A549 (cell line): ENCODE measurements at regions not wholly inside any gene's neighbourhood (a gene's known extent, or its start where the extent isn't known, plus 50 kb on each side); places are given as distances from the start of the nearest gene placed in this dataset.

Source experiments
- ATAC-seq, 2 experiments: fragments of 200-7000 bp in 1 of 2; fragments of >200 bp in 1 of 2; cut with Nextera tagmentation in 1 of 2; cut with Tn5 transposase in 1 of 2; 3 replicates each; pipeline versions ENCODE4 v1.8.0 to v1.9.1; 2018 to 2020; ENCODE audit warnings: mild to moderate bottlenecking in 1 of 2, moderate library complexity in 1 of 2
- CTCF ChIA-PET: fragments of 300-600 bp; sonication (Branson Sonifier 250); formaldehyde crosslinking; extraction: SDS; loops from one replicate; lab custom pipeline; 2021; ENCODE audit warnings: antibody characterized with exemption, inconsistent platforms; lab: Yijun Ruan, JAX
- POLR2A ChIA-PET: fragments of 350-600 bp; formaldehyde crosslinking; extraction: SDS; loops from one replicate; lab custom pipeline; 2021; ENCODE audit warnings: antibody characterized with exemption, inconsistent platforms; lab: Yijun Ruan, JAX
- DNase-seq, 2 experiments: peaks; one replicate each; pipeline versions ENCODE4 v3.0.0 to v3.0.0-alpha.2; 2011 to 2016; ENCODE audit warnings: low read depth in 1 of 2, low spot score in 1 of 2
- FAIRE-seq: peaks from 2 replicates; lab custom pipeline; 2011; peaks lifted over from hg19 to GRCh38; lab: Jason Lieb, UNC
- H3K27ac ChIP-seq, 2 experiments: fragments of >200 bp; sonication (Bioruptor Twin); formaldehyde crosslinking; 3 replicates each; pipeline ENCODE4 v1.5.1; 2016 to 2017
- H3K4me1 ChIP-seq: fragments of >200 bp; sonication (Bioruptor Twin); formaldehyde crosslinking; 3 replicates; pipeline ENCODE4 v1.6.1; 2016
- H3K4me2 ChIP-seq: fragments of >200 bp; sonication (Bioruptor Twin); formaldehyde crosslinking; 3 replicates; pipeline ENCODE4 v1.6.1; 2016
- H3K4me3 ChIP-seq: fragments of >200 bp; sonication (Bioruptor Twin); formaldehyde crosslinking; 3 replicates; pipeline ENCODE4 v1.5.1; 2016
- H3K9me3 ChIP-seq: fragments of >200 bp; sonication (Bioruptor Twin); formaldehyde crosslinking; 3 replicates; pipeline ENCODE4 v1.6.1; 2016
- CBX2 ChIP-seq: fragments of 200-600 bp; sonication (generic); IDR thresholded peaks from 2 replicates; pipeline ENCODE4 v1.6.1; 2016; ENCODE audit warnings: low read depth, mild to moderate bottlenecking, borderline replicate concordance
- CBX8 ChIP-seq: fragments of 200-600 bp; sonication (generic); IDR thresholded peaks from 2 replicates; pipeline ENCODE4 v1.6.1; 2016
- CHD2 ChIP-seq: fragments of 150-350 bp; IDR thresholded peaks from 2 replicates; pipeline ENCODE4 v1.6.1; 2014; ENCODE audit warnings: low read length; ENCODE audit not compliant: partially characterized antibody
- EHMT2 ChIP-seq: fragments of 200-600 bp; sonication (generic); IDR thresholded peaks from 2 replicates; pipeline ENCODE4 v1.6.1; 2016; ENCODE audit warnings: antibody characterized with exemption, low read depth, mild to moderate bottlenecking, moderate library complexity
- ESRRA ChIP-seq: fragments of 150-350 bp; IDR thresholded peaks from 2 replicates; pipeline ENCODE4 v1.6.1; 2014; ENCODE audit warnings: mild to moderate bottlenecking, low read length, borderline replicate concordance
- FOSB ChIP-seq: fragments of 250-450 bp; sonication (Bioruptor Pico); IDR thresholded peaks from 2 replicates; pipeline ENCODE4 v1.5.0; 2020; ENCODE audit warnings: mild to moderate bottlenecking, moderate library complexity
- FOXS1 ChIP-seq: fragments of 250-450 bp; sonication (Bioruptor Pico); IDR thresholded peaks from 2 replicates; pipeline ENCODE4 v1.5.0; 2020; ENCODE audit warnings: mild to moderate bottlenecking, moderate library complexity
- HDAC2 ChIP-seq: fragments of 200-600 bp; sonication (generic); IDR thresholded peaks from 2 replicates; pipeline ENCODE4 v1.6.1; 2016
- HEYL ChIP-seq: fragments of 250-450 bp; sonication (Bioruptor Pico); IDR thresholded peaks from 2 replicates; pipeline ENCODE4 v1.8.0; 2021; ENCODE audit warnings: mild to moderate bottlenecking, moderate library complexity
- HOXB5 ChIP-seq: fragments of 250-450 bp; sonication (Bioruptor Pico); IDR thresholded peaks from 2 replicates; pipeline ENCODE4 v1.5.0; 2020; ENCODE audit warnings: mild to moderate bottlenecking, moderate library complexity
- KDM1A ChIP-seq: fragments of 200-600 bp; sonication (generic); IDR thresholded peaks from 2 replicates; pipeline ENCODE4 v1.6.1; 2016; ENCODE audit warnings: low read depth, mild to moderate bottlenecking
- KDM5A ChIP-seq: fragments of 200-600 bp; sonication (generic); IDR thresholded peaks from 2 replicates; pipeline ENCODE4 v1.6.1; 2016; ENCODE audit warnings: antibody characterized with exemption, mild to moderate bottlenecking
- MAFK ChIP-seq: fragments of 450-650 bp; IDR thresholded peaks from 2 replicates; pipeline ENCODE4 v1.6.1; 2014; ENCODE audit not compliant: partially characterized antibody
- MYC ChIP-seq: IDR thresholded peaks from 2 replicates; pipeline ENCODE4 v1.6.1; 2012; ENCODE audit warnings: mild to moderate bottlenecking, inconsistent platforms, low read length, improper control_type of control experiment, borderline replicate concordance
- NR3C1 ChIP-seq: fragments of >200 bp; sonication (Bioruptor Twin); formaldehyde crosslinking; IDR thresholded peaks from 3 replicates; pipeline ENCODE4 v1.6.1; 2017
- POLR2AphosphoS2 ChIP-seq: conservative IDR thresholded peaks from 2 replicates; pipeline ENCODE4 v1.6.1; 2012; ENCODE audit warnings: low read length, improper control_type of control experiment, inconsistent platforms
- RARB ChIP-seq: fragments of 250-450 bp; sonication (Bioruptor Pico); IDR thresholded peaks from 2 replicates; pipeline ENCODE4 v1.8.0; 2021; ENCODE audit warnings: mild to moderate bottlenecking, moderate library complexity
- RFX5 ChIP-seq: fragments of 450-650 bp; IDR thresholded peaks from 2 replicates; pipeline ENCODE4 v1.7.1; 2014; ENCODE audit warnings: antibody characterized with exemption, mild to moderate bottlenecking, moderate library complexity
- RNF2 ChIP-seq: fragments of 200-600 bp; sonication (generic); IDR thresholded peaks from 2 replicates; pipeline ENCODE4 v1.6.1; 2016; ENCODE audit warnings: low read depth, mild to moderate bottlenecking, antibody characterized with exemption, moderate library complexity, borderline replicate concordance
- ZC3H11A ChIP-seq: fragments of 450-650 bp; IDR thresholded peaks from 2 replicates; pipeline ENCODE4 v1.6.1; 2014; ENCODE audit warnings: antibody characterized with exemption, mild to moderate bottlenecking
- ZFP36 ChIP-seq: fragments of 450-650 bp; IDR thresholded peaks from 2 replicates; pipeline ENCODE4 v1.6.1; 2014; ENCODE audit warnings: borderline replicate concordance; ENCODE audit not compliant: partially characterized antibody
- WGBS: methylation state at CpG from one replicate; pipeline ENCODE4 v1.1.6; 2017; ENCODE audit errors: missing lambda C conversion rate; 5-methylcytosine and 5-hydroxymethylcytosine counted together
- TF ChIP-seq, protein P1 (sequence below): fragments of 150-350 bp; IDR thresholded peaks from 2 replicates; pipeline ENCODE4 v1.6.1; 2014; ENCODE audit warnings: low read depth, mild to moderate bottlenecking, low read length
- TF ChIP-seq, protein P2 (sequence below): fragments of >200 bp; sonication (Bioruptor Twin); formaldehyde crosslinking; IDR thresholded peaks from 3 replicates; pipeline ENCODE4 v1.5.1; 2016
- TF ChIP-seq, protein P3 (sequence below): fragments of 200-600 bp; sonication (generic); IDR thresholded peaks from 2 replicates; pipeline ENCODE4 v1.6.1; 2016; ENCODE audit warnings: antibody characterized with exemption, mild to moderate bottlenecking, moderate library complexity
- TF ChIP-seq, protein P4 (sequence below): IDR thresholded peaks from 2 replicates; pipeline ENCODE4 v1.6.1; 2012
- TF ChIP-seq, protein P5 (sequence below): IDR thresholded peaks from 2 replicates; pipeline ENCODE4 v1.6.1; 2012; ENCODE audit warnings: low read depth, borderline replicate concordance
- TF ChIP-seq, protein P6 (sequence below): fragments of >200 bp; sonication (Bioruptor Twin); formaldehyde crosslinking; IDR thresholded peaks from 3 replicates; pipeline ENCODE4 v1.6.1; 2016

DNA sequence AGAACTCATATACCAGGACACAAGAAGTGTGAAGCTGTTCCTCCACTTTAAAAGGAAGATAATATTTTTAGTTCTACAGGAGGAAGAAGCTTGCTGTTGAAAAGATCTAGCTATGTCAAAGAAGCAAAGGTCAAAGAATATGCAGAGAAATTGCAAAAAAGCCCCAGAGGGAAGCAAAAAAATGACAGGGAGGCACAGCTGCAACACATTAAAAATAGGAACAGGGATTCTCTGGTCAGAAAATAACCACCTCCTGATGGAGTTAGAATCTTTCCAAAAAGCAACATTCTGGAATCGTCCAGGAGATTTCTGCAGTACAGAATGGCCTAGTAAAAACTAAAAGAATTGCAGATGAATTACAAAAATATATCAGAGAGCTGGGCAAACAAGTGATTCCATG is 238.9 kb upstream of the PRMT6 start (continued):
- TF ChIP-seq, protein P1, sequence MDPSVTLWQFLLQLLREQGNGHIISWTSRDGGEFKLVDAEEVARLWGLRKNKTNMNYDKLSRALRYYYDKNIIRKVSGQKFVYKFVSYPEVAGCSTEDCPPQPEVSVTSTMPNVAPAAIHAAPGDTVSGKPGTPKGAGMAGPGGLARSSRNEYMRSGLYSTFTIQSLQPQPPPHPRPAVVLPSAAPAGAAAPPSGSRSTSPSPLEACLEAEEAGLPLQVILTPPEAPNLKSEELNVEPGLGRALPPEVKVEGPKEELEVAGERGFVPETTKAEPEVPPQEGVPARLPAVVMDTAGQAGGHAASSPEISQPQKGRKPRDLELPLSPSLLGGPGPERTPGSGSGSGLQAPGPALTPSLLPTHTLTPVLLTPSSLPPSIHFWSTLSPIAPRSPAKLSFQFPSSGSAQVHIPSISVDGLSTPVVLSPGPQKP = no peak
- TF ChIP-seq ZFP36 (no peak), RNF2 (no peak), RARB (CRISPR knock-in tag) (no peak)

DNA sequence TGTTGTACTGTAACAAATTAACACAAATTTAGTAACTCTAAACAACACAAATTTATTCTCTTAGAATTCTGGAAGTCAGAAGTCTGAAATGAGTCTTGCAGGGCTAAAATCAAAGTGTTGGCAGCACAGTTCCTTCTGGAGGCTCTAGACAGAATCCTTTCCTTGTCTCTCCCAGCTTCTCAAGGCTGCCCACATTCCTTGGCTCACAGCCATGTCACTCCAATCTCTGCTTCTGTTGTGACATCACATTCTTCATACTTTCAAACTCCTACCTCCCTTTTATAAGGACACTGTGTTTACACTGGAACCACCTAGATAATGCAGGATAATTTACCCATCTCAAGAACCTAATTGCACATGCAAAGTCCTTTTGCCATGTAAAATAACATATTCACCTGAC is 225.0 kb upstream of the PRMT6 start:
- DNase-seq = no peak

DNA sequence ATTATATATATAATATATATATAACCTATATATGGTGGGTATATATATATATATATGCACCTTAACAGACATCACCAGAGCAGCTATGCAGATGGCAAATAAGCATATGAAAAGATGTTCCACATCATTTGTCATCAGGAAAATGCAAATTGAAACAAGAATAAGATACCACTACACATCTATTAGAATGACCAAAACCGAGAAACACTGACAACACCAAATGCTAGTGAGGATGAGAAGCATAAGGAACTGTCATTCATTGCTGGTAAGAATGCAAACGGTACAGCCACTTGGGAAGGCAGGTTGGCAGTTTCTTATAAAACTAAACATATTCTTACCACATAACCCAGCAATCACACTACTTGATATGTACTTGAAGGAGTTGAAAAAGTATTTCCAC is 219.8 kb upstream of the PRMT6 start:
- no peaks in the 10 kb centered on the region for H3K4me1 ChIP-seq
- FAIRE-seq (no peak), DNase-seq (no peak), ATAC-seq (no peak)
- H3K4me3 ChIP-seq = no peak overlapping the region
- TF ChIP-seq, protein P2, sequence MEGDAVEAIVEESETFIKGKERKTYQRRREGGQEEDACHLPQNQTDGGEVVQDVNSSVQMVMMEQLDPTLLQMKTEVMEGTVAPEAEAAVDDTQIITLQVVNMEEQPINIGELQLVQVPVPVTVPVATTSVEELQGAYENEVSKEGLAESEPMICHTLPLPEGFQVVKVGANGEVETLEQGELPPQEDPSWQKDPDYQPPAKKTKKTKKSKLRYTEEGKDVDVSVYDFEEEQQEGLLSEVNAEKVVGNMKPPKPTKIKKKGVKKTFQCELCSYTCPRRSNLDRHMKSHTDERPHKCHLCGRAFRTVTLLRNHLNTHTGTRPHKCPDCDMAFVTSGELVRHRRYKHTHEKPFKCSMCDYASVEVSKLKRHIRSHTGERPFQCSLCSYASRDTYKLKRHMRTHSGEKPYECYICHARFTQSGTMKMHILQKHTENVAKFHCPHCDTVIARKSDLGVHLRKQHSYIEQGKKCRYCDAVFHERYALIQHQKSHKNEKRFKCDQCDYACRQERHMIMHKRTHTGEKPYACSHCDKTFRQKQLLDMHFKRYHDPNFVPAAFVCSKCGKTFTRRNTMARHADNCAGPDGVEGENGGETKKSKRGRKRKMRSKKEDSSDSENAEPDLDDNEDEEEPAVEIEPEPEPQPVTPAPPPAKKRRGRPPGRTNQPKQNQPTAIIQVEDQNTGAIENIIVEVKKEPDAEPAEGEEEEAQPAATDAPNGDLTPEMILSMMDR = no peak
- no peak for TF ChIP-seq HEYL
- no peak for TF ChIP-seq KDM5A
- no peak for TF ChIP-seq NR3C1
- TF ChIP-seq RFX5 = no peak
- TF ChIP-seq HOXB5 = no peak
- no peak for TF ChIP-seq FOSB (CRISPR knock-in tag)
- no peak for TF ChIP-seq EHMT2
- TF ChIP-seq HDAC2 = no peak
- TF ChIP-seq, protein P3, sequence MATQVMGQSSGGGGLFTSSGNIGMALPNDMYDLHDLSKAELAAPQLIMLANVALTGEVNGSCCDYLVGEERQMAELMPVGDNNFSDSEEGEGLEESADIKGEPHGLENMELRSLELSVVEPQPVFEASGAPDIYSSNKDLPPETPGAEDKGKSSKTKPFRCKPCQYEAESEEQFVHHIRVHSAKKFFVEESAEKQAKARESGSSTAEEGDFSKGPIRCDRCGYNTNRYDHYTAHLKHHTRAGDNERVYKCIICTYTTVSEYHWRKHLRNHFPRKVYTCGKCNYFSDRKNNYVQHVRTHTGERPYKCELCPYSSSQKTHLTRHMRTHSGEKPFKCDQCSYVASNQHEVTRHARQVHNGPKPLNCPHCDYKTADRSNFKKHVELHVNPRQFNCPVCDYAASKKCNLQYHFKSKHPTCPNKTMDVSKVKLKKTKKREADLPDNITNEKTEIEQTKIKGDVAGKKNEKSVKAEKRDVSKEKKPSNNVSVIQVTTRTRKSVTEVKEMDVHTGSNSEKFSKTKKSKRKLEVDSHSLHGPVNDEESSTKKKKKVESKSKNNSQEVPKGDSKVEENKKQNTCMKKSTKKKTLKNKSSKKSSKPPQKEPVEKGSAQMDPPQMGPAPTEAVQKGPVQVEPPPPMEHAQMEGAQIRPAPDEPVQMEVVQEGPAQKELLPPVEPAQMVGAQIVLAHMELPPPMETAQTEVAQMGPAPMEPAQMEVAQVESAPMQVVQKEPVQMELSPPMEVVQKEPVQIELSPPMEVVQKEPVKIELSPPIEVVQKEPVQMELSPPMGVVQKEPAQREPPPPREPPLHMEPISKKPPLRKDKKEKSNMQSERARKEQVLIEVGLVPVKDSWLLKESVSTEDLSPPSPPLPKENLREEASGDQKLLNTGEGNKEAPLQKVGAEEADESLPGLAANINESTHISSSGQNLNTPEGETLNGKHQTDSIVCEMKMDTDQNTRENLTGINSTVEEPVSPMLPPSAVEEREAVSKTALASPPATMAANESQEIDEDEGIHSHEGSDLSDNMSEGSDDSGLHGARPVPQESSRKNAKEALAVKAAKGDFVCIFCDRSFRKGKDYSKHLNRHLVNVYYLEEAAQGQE = no peak
- no peak for TF ChIP-seq CBX8
- TF ChIP-seq, protein P4, sequence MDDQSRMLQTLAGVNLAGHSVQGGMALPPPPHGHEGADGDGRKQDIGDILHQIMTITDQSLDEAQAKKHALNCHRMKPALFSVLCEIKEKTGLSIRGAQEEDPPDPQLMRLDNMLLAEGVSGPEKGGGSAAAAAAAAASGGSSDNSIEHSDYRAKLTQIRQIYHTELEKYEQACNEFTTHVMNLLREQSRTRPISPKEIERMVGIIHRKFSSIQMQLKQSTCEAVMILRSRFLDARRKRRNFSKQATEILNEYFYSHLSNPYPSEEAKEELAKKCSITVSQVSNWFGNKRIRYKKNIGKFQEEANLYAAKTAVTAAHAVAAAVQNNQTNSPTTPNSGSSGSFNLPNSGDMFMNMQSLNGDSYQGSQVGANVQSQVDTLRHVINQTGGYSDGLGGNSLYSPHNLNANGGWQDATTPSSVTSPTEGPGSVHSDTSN = no peak
- TF ChIP-seq FOXS1 = no peak
- no peak overlapping the region for H3K27ac ChIP-seq
- ChIA-PET POLR2A (no interaction called here), CTCF (no interaction called here)
- no peak overlapping the region for H3K4me2 ChIP-seq
- WGBS = 0% methylated on average over 2 of the region's 2 CpGs
- no peaks in the 10 kb centered on the region for H3K9me3 ChIP-seq

More for the DNA sequence above, 225.0 kb upstream of the PRMT6 start:
- TF ChIP-seq CHD2 (no peak), CBX2 (no peak), POLR2AphosphoS2 (no peak), EHMT2 (no peak), MYC (no peak), RARB (CRISPR knock-in tag) (no peak), MAFK (no peak), ZC3H11A (no peak), HDAC2 (no peak), KDM1A (no peak), ESRRA (no peak)
- TF ChIP-seq, protein P5, sequence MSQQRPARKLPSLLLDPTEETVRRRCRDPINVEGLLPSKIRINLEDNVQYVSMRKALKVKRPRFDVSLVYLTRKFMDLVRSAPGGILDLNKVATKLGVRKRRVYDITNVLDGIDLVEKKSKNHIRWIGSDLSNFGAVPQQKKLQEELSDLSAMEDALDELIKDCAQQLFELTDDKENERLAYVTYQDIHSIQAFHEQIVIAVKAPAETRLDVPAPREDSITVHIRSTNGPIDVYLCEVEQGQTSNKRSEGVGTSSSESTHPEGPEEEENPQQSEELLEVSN = no peak
- TF ChIP-seq, protein P6, sequence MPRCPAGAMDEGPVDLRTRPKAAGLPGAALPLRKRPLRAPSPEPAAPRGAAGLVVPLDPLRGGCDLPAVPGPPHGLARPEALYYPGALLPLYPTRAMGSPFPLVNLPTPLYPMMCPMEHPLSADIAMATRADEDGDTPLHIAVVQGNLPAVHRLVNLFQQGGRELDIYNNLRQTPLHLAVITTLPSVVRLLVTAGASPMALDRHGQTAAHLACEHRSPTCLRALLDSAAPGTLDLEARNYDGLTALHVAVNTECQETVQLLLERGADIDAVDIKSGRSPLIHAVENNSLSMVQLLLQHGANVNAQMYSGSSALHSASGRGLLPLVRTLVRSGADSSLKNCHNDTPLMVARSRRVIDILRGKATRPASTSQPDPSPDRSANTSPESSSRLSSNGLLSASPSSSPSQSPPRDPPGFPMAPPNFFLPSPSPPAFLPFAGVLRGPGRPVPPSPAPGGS = no peak
- TF ChIP-seq, protein P4 = no peak
- ATAC-seq (no peak), FAIRE-seq (no peak)
- ChIA-PET POLR2A (no interaction called here), CTCF (no interaction called here)
- H3K9me3 ChIP-seq = no peaks in the 10 kb centered on the region
- H3K4me2 ChIP-seq = no peak overlapping the region
- no peak overlapping the region for H3K27ac ChIP-seq
- no peaks in the 10 kb centered on the region for H3K4me1 ChIP-seq
- no peak overlapping the region for H3K4me3 ChIP-seq
